MM.1S (cell line): ENCODE measurements at regions not wholly inside any gene's neighbourhood (a gene's known extent, or its start where the extent isn't known, plus 50 kb on each side); places are given as distances from the start of the nearest gene placed in this dataset.
"Not testable (repeated sequence)": the region's sequence is repeated elsewhere in the genome, so short reads cannot be mapped to it uniquely, and the experiment has no call there.

ENCODE experiments used
- DNase-seq: peaks from one replicate; pipeline ENCODE4 v3.0.0-alpha.2; 2015
- H2AFZ ChIP-seq: fragments of 300-600 bp; sonication (generic); 2 replicates; pipeline ENCODE4 v1.6.0; 2016; ENCODE audit warnings: antibody characterized with exemption, low read length
- H3F3A ChIP-seq: fragments of 300-600 bp; sonication (generic); 2 replicates; pipeline ENCODE4 v1.6.1; 2016; ENCODE audit warnings: mild to moderate bottlenecking, antibody characterized with exemption, low read length, moderate library complexity, mixed read lengths; ENCODE audit not compliant: insufficient read depth
- H3K27ac ChIP-seq: fragments of 300-600 bp; sonication (generic); 2 replicates; pipeline ENCODE4 v1.5.1; 2016; ENCODE audit warnings: mild to moderate bottlenecking, low read length
- H3K27me3 ChIP-seq: fragments of 300-600 bp; sonication (generic); replicated peaks from 2 replicates; pipeline ENCODE4 v1.6.0; 2016; ENCODE audit warnings: low read length; ENCODE audit not compliant: insufficient read depth
- H3K36me3 ChIP-seq: fragments of 300-600 bp; sonication (generic); replicated peaks from 2 replicates; pipeline ENCODE4 v1.6.1; 2016; ENCODE audit warnings: mild to moderate bottlenecking, low read length, mixed read lengths; ENCODE audit not compliant: insufficient read depth
- H3K4me1 ChIP-seq: fragments of 300-600 bp; sonication (generic); 2 replicates; pipeline ENCODE4 v1.6.1; 2016; ENCODE audit warnings: low read length, mixed read lengths
- H3K4me2 ChIP-seq: fragments of 300-600 bp; sonication (generic); 2 replicates; pipeline ENCODE4 v1.6.0; 2016; ENCODE audit warnings: low read depth, low read length
- H3K4me3 ChIP-seq: fragments of 300-600 bp; sonication (generic); 2 replicates; pipeline ENCODE4 v1.5.1; 2016; ENCODE audit warnings: low read length, mixed read lengths
- H3K79me2 ChIP-seq: fragments of 300-600 bp; sonication (generic); 2 replicates; pipeline ENCODE4 v1.6.1; 2016; ENCODE audit warnings: mixed run types, low read length, mixed read lengths
- H3K9ac ChIP-seq: fragments of 300-600 bp; sonication (generic); 2 replicates; pipeline ENCODE4 v1.6.1; 2016; ENCODE audit warnings: low read length, mixed read lengths
- H3K9me2 ChIP-seq: fragments of 300-600 bp; sonication (generic); replicated peaks from 2 replicates; pipeline ENCODE4 v1.6.1; 2016; ENCODE audit warnings: mild to moderate bottlenecking, low read length, mixed read lengths; ENCODE audit not compliant: insufficient read depth
- H3K9me3 ChIP-seq: fragments of 300-600 bp; sonication (generic); replicated peaks from 2 replicates; pipeline ENCODE4 v1.6.1; 2016; ENCODE audit warnings: mild to moderate bottlenecking, low read length, mixed read lengths; ENCODE audit not compliant: insufficient read depth
- H4K20me1 ChIP-seq: fragments of 300-600 bp; sonication (generic); 2 replicates; pipeline ENCODE4 v1.6.1; 2016; ENCODE audit warnings: mild to moderate bottlenecking, low read length, moderate library complexity, mixed read lengths; ENCODE audit not compliant: insufficient read depth
- CTCF ChIP-seq: fragments of 300-600 bp; sonication (generic); IDR thresholded peaks from 2 replicates; pipeline ENCODE4 v1.5.1; 2016; ENCODE audit warnings: antibody characterized with exemption, low read length, mixed read lengths
- EZH2 ChIP-seq: fragments of 300-600 bp; sonication (generic); optimal IDR thresholded peaks from 2 replicates; pipeline ENCODE3; 2017; ENCODE audit warnings: low read depth, mild to moderate bottlenecking, antibody characterized with exemption, low read length, mixed read lengths
- EZH2phosphoT487 ChIP-seq: fragments of 300-600 bp; sonication (generic); IDR thresholded peaks from 2 replicates; pipeline ENCODE4 v1.6.1; 2018; ENCODE audit warnings: antibody characterized with exemption, low read length

GRCh38 chr7:155237297-155237696 is 60.4 kb upstream of the INSIG1 start:
- no peak for DNase-seq
- Histone ChIP-seq H4K20me1 (no peaks in the 10 kb centered on the region), H3K27me3 (peaks cover 61% of the 10 kb centered on the region), H3K9ac (no peak overlapping the region), H3K4me1 (no peaks in the 10 kb centered on the region), H3F3A (no peaks in the 10 kb centered on the region), H3K27ac (no peak overlapping the region), H3K79me2 (no peaks in the 10 kb centered on the region), H3K4me3 (no peak overlapping the region), H3K9me3 (no peaks in the 10 kb centered on the region), H3K9me2 (no peaks in the 10 kb centered on the region), H2AFZ (no peak overlapping the region), H3K4me2 (no peak overlapping the region), H3K36me3 (no peaks in the 10 kb centered on the region)
- TF ChIP-seq EZH2phosphoT487 (no peak), CTCF (no peak), EZH2 (no peak)

DNA sequence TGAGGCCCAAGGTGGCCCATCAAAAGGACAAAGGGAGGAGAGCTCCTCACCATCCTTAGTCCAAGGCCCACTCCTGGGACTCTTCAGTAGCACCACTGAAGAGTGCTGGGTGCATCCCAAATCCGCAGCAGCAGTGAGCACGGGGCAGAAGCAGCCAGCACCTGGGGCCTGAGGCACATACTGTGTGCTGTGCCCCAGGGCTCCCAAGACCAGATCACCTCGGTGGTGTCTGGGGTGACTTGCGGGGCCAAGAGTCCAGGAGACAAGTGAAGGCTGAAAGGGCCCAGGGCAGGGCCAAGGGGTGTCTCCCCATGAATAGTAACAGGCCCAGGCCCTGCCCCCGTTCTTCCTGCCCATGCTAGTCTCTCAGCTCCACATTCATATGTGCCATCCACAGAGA is 59.9 kb upstream of the INSIG1 start:
- H3K36me3 ChIP-seq = no peaks in the 10 kb centered on the region
- peaks cover 57% of the 10 kb centered on the region for H3K27me3 ChIP-seq
- H3K4me2 ChIP-seq = no peak overlapping the region
- no peaks in the 10 kb centered on the region for H4K20me1 ChIP-seq
- H3K9ac ChIP-seq = no peak overlapping the region
- no peaks in the 10 kb centered on the region for H3K9me3 ChIP-seq
- no peaks in the 10 kb centered on the region for H3K9me2 ChIP-seq
- no peak overlapping the region for H2AFZ ChIP-seq
- DNase-seq = no peak
- H3K4me3 ChIP-seq = no peak overlapping the region
- H3K4me1 ChIP-seq = no peaks in the 10 kb centered on the region
- no peaks in the 10 kb centered on the region for H3F3A ChIP-seq
- no peak for TF ChIP-seq EZH2
- TF ChIP-seq CTCF = no peak
- no peak for TF ChIP-seq EZH2phosphoT487
- no peaks in the 10 kb centered on the region for H3K79me2 ChIP-seq
- no peak overlapping the region for H3K27ac ChIP-seq

DNA sequence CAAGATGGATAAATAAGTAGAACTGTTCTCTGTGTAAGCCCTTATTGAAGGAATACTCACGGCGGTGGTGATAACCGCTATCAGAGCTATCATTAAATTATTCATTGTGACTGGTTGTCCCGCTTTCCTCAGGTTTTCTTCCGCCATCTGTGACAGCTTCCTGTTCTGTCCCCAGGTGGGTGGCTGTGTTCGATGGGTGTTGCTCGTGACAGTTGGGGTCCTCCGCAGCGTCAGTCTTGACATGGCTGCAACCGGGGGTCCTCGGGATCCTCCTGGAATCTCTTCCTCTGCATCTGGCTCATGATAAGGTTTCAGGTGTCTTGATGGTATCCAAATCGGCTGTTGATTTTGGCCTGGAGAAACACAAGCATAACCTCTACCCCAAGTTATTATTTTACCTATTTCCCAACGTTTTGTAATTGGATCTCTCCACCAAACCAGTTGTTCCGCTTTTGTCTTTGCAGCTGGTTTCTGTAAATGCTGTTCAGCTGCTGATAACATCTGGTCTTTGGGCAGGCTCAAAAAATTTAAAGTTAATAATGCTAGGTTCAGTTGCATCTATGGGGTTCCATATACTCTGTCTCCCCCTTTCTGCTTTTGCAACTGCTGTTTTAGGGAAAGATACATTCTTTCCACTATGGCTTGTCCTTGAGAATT is 58.1 kb upstream of the INSIG1 start:
- not testable (repeated sequence) for H3F3A ChIP-seq, H3K9me2 ChIP-seq, H3K36me3 ChIP-seq, H2AFZ ChIP-seq, H3K9me3 ChIP-seq, H3K4me1 ChIP-seq, H3K79me2 ChIP-seq, H3K4me3 ChIP-seq, H3K4me2 ChIP-seq, H3K27ac ChIP-seq, H3K9ac ChIP-seq, DNase-seq, H4K20me1 ChIP-seq
- peaks cover 40% of the 10 kb centered on the region for H3K27me3 ChIP-seq

GRCh38 chr7:155244675-155245074 is 53.0 kb upstream of the INSIG1 start:
- no peak overlapping the region for H2AFZ ChIP-seq
- no peak overlapping the region for H3K4me3 ChIP-seq
- no peaks in the 10 kb centered on the region for H3K9me3 ChIP-seq
- DNase-seq = no peak
- no peak overlapping the region for H3K27ac ChIP-seq
- no peaks in the 10 kb centered on the region for H3K36me3 ChIP-seq
- TF ChIP-seq CTCF = no peak
- no peak for TF ChIP-seq EZH2phosphoT487
- no peak for TF ChIP-seq EZH2
- H3K4me1 ChIP-seq = no peaks in the 10 kb centered on the region
- no peak overlapping the region for H3K4me2 ChIP-seq
- peaks cover 21% of the 10 kb centered on the region; the same call in 1 of the 2 replicates for H3K27me3 ChIP-seq
- H3K9ac ChIP-seq = no peak overlapping the region
- H3F3A ChIP-seq = no peaks in the 10 kb centered on the region
- no peaks in the 10 kb centered on the region for H3K9me2 ChIP-seq
- no peaks in the 10 kb centered on the region for H3K79me2 ChIP-seq
- H4K20me1 ChIP-seq = no peaks in the 10 kb centered on the region
